ENCODE measurements at regions not wholly inside any gene's neighbourhood (a gene's known extent, or its start where the extent isn't known, plus 50 kb on each side); places are given as distances from the start of the nearest gene placed in this dataset.

DNA sequence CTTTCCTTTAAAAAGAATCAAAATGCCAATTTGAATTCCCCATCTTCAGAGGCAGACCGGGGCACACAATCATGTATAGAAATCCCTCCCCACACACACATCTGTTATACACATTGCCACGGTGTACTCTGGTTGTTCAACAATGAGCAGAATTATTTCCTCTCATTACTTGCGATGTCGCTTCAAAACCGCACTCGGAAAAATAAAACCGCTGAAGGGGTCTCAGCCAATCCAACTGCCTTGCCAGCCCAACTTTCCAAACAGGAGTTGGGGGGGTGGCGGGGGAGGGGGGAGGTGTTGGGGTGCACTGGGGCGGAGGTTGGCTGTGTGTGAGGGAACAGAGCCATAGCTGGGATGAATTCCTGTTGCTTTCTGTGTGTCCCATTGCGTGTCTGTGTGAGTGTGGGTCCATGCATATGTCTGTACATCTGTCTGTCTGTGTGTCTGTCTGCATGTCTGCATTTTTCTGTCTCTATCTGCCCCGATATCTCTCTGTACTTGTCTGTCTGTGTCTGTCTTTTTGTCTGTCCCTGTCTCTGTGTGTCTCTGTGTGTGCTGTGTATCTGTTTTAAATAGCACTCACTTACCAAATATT is 163.6 kb upstream of the TBX3 start:
- Histone ChIP-seq H3K36me3 (no peaks in the 10 kb centered on the region), H3K27me3 (no peaks in the 10 kb centered on the region), H3K9me3 (no peaks in the 10 kb centered on the region), H3K27ac (no peak overlapping the region), H3K4me3 (no peak overlapping the region), H3K4me1 (no peaks in the 10 kb centered on the region)
- TF ChIP-seq POLR2AphosphoS5 (IDR thresholded peaks at IDR 0.05): no peak
- TF ChIP-seq CTCF (IDR thresholded peaks at IDR 0.05): no peak
- TF ChIP-seq EP300 (IDR thresholded peaks at IDR 0.05; ENCODE audit: low read depth): no peak
- no peak for TF ChIP-seq POLR2A (IDR thresholded peaks at IDR 0.05)
- intact Hi-C loops (cut with DNase I; ENCODE audit: low total_unique reads) (no loop called here), in situ Hi-C loops (cut with MboI; ENCODE audit: low pct_ligation_motif_present in 1 of 4, low pct_unique_long_range_greater_than_20kb in 1 of 4, low sequenced_read_pairs in 3 of 4) (no loop called here)
- no peak for DNase-seq
- 71 to 83% methylated on average over 4 to 11 of the region's 11 CpGs for WGBS, 2 donors (ENCODE audit: low coverage in 1 of 2)

DNA sequence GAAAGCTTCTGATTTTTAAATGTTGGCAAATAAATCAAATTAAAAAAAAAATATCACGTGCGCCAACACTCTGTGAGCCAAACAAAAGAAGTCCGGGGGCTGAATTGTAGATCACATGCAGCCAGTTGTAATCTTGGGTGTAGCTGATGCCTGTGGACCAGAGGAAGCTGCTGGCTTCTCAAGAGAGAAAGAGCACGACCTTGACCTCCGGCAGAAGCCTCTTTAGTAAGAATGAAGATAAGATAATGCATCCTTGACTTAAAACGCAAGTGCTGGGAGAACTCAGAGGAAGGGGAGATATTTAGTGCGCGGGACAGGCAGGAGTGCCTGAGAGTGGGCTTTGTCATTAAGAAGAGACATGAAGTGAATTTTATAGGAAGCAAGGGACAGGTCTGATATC is 162.8 kb upstream of the TBX3 start:
- Histone ChIP-seq H3K27me3 (no peaks in the 10 kb centered on the region), H3K4me3 (no peak overlapping the region), H3K27ac (no peak overlapping the region), H3K36me3 (no peaks in the 10 kb centered on the region), H3K9me3 (no peaks in the 10 kb centered on the region), H3K4me1 (no peaks in the 10 kb centered on the region)
- TF ChIP-seq POLR2A (IDR thresholded peaks at IDR 0.05) (no peak), CTCF (IDR thresholded peaks at IDR 0.05) (no peak), POLR2AphosphoS5 (IDR thresholded peaks at IDR 0.05) (no peak), EP300 (IDR thresholded peaks at IDR 0.05; ENCODE audit: low read depth) (no peak)
- DNase-seq: no peak
- in situ Hi-C loops (cut with MboI; ENCODE audit: low pct_ligation_motif_present in 1 of 4, low pct_unique_long_range_greater_than_20kb in 1 of 4, low sequenced_read_pairs in 3 of 4): no loop called here
- intact Hi-C loops (cut with DNase I; ENCODE audit: low total_unique reads): no loop called here
- 80 to 84% methylated on average over 8 of the region's 8 CpGs for WGBS, 2 donors (ENCODE audit: low coverage in 1 of 2)

DNA sequence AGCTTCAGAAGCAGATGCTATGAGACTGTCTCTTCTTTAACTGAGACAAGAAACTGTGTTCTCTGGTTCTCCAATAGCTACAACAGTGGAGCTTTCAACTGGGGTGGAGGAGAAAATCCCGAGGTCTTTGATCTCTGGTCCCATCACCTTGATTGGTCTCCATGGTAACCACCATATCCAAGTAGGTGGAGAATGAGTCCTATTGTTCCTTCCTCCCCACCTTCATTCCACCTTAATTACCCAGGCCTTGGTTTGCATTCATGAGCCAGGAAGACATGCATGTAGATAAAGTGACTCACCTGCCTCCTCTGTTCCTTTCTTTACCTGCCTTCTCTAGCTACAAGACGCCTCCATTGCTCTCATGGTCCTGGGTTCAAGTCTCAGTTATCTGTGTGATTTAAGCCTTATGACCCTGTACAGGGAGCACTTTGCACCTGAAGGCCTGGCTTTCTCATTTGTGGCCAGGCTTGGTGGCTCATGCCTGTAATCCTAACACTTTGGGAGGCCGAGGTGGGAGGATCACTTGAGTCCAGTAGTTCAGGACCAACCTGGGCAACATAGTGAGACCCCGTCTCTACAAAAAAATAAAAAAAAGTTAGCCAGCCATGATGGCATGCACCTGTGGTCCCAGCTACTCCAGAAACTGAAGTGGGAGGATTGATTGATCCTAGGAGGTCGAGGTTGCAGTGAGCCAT is 157.7 kb upstream of the TBX3 start:
- 49 to 63% methylated on average over 2 to 5 of the region's 5 CpGs for WGBS, 2 donors (ENCODE audit: low coverage in 1 of 2)
- in situ Hi-C loops (cut with MboI; ENCODE audit: low pct_ligation_motif_present in 1 of 4, low pct_unique_long_range_greater_than_20kb in 1 of 4, low sequenced_read_pairs in 3 of 4): no loop called here
- H3K36me3 ChIP-seq: no peaks in the 10 kb centered on the region

DNA sequence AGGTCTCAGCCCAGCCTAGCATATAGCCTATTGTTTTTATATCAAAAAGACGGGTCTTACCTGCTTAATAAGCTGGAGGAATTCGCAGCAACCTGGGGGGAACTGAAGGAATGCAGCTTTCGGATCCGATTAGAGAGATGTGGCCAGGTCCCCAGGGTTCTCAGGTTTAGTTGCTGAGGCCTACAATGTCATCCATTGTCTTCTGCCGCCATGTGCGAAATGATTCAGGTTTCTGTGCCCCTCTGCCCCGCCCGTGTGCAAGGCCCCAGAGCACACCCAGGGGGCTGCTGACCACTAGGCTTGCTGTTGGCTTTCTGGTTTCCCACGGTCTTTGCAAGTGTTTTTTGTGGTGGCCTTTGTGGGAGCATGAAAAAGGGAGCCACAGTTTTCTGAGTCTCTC is 154.5 kb upstream of the TBX3 start:
- peaks cover 4% of the 10 kb centered on the region in 2 donors for H3K9me3 ChIP-seq
- no peaks in the 10 kb centered on the region for H3K36me3 ChIP-seq
- no peak for DNase-seq
- no peaks in the 10 kb centered on the region for H3K4me1 ChIP-seq
- no peaks in the 10 kb centered on the region for H3K27me3 ChIP-seq
- in situ Hi-C loops (cut with MboI; ENCODE audit: low pct_ligation_motif_present in 1 of 4, low pct_unique_long_range_greater_than_20kb in 1 of 4, low sequenced_read_pairs in 3 of 4): no loop called here
- TF ChIP-seq POLR2AphosphoS5 (IDR thresholded peaks at IDR 0.05): no peak
- no peak for TF ChIP-seq POLR2A (IDR thresholded peaks at IDR 0.05)
- TF ChIP-seq CTCF (IDR thresholded peaks at IDR 0.05): no peak
- no peak for TF ChIP-seq EP300 (IDR thresholded peaks at IDR 0.05; ENCODE audit: low read depth)
- H3K27ac ChIP-seq: no peak overlapping the region
- intact Hi-C loops (cut with DNase I; ENCODE audit: low total_unique reads): no loop called here
- 89 to 93% methylated on average over 5 to 9 of the region's 9 CpGs for WGBS, 2 donors (ENCODE audit: low coverage in 1 of 2)
- no peak overlapping the region for H3K4me3 ChIP-seq

More for the DNA sequence above, 157.7 kb upstream of the TBX3 start:
- Histone ChIP-seq H3K27ac (no peak overlapping the region), H3K9me3 (no peaks in the 10 kb centered on the region), H3K4me1 (no peaks in the 10 kb centered on the region), H3K4me3 (no peak overlapping the region), H3K27me3 (no peaks in the 10 kb centered on the region)
- intact Hi-C loops (cut with DNase I; ENCODE audit: low total_unique reads): no loop called here
- no peak for DNase-seq
- no peak for TF ChIP-seq POLR2A (IDR thresholded peaks at IDR 0.05)
